Stimulated activated CD8-positive, alpha-beta memory T cell treated with anti-CD3 and anti-CD28 coated beads, Interleukin-15, amount 100 ng/mL, for 48 hours (primary cell): ENCODE measurements at regions not wholly inside any gene's neighbourhood (a gene's known extent, or its start where the extent isn't known, plus 50 kb on each side); places are given as distances from the start of the nearest gene placed in this dataset.

Experiments
- DNase-seq, 2 donors: peaks; one replicate each; pipeline ENCODE4 v3.0.0-alpha.2; 2020; ENCODE audit warnings: low read depth in 2 of 2

DNA sequence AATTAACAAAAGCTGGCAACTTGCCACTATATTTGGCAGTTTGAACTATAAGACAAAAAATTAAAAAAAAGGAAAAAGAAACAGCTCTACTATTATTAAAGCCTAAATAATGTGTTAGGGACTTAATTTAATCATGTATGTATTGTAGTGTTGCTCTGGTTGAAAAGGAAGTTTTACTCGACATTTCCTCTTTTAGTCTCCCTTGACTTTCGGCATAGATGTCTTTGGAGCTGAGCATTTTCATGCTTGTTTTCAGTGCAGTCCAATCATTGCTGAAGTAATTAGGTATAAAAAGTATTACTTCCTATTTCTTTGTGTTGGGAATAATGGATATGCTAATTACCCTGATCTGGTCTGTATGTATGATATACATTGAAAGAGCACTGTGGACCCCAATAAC lies 216.8 kb upstream of the KLF6 start:
- no peak for DNase-seq

DNA sequence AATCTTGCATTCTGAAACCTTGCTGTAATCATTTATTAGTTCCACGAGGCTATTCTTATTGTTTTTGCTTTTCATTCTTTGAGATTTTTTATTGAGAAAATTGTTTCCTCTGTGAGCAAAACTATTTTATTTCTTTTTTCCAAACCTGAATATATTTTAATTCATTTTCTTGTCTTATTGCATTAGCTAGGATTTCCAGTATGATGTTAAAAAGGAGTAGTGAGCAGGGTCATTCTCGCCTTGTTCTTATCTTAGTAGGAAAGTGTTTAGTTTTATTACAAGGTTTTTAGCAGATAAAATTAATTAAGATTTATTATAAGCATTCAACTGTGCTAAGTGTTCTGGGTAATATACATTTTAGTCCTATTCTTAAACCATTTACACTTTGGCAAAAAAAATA lies 214.6 kb upstream of the KLF6 start:
- DNase-seq, result no peak

DNA sequence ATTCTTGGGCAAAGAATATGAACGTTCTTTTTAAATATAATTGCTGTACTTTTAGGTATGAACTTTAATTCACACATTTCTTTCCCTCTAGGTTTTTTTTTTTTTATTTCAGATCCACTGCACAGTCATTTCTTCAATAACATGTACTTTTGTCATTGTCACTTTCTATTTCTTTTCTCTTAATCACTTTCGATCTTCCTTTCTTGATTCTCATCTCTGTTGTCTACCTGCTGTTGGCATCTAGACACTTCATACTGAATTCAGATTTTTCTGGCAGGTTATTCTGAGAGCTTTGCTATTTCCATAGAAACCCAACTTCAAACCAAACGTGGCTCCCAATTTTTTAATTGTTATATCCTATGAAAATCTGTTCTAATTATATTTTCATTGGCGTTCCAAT lies 211.7 kb upstream of the KLF6 start:
- DNase-seq, result no peak

DNA sequence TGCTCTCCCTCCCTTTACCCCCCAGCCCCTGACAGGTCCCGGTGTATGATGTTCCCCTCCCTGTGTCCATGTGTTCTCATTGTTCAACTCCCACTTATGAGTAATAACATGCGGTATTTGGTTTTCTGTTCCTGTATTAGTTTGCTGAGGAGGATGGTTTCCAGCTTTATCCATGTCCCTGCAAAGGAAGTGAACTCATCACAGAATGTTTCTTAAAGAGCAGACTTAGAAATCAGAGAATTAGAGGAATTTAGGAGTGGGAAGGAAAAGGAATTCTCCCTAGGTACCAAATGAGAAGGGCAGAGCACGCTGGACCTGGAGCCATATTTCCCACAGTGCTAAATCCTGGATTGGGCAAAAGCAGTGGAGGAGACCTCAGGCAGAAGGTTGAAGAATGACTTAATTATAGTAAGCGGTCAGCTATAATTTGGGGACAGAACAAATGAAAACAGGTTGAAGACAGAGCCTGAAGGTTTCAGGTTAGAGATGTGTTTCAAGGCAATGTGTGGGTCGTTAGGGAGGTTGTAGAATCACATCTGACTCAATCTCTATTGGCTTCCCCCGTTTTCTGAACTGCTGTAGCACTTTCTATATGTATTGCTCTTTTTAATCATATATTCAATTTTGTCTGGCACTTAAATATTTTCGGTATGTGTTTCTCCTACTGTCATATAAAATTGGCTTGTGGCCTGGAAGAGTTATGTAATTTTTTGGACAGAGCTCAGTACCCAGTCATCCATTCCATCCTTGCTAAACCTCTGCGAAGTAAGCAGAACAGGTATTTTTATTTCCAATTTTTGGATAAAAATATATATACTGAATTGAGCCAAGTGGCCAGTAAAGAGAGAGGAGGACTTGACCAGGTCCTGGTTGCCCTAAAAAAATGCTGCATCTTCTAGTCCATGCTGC lies 210.5 kb upstream of the KLF6 start:
- no peak for DNase-seq

DNA sequence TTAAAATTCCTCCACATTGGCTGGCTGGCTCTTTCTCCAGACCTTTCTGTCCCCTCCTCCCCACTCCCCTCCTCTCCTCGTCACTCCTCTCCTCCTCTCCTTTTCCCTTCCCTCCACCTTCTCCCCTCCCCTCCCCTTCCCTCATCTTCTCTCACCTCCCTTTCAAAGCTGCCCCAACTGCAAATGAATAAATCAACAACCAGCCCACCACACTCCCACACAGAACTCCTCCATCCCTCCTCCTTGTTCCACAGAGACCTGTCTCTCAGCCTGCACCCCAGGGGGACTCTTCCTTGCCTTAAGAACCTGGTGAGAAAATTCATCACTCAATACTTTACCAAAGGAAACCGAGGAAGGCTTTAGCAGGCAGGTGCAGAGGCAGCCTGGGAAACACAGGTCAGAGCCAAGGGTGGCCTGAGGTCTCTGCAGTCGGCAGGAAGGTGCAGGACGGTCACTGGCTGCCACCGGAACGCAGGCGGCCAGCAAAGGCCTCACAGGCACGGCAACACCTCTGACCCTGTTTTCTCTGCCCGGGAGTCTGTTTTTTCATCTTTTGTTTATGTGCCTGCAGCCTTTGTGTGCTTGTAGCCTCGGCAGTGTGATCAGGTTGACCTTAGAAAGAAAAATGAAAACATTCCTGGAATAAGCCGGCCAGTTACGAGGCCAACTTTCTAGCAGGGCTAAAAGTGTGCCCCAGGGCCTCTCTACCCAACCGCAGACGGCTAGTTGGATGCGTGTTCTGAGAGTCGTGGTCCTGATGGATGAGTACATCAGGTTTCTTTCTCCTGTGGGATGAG lies 207.6 kb upstream of the KLF6 start:
- no peak for DNase-seq

DNA sequence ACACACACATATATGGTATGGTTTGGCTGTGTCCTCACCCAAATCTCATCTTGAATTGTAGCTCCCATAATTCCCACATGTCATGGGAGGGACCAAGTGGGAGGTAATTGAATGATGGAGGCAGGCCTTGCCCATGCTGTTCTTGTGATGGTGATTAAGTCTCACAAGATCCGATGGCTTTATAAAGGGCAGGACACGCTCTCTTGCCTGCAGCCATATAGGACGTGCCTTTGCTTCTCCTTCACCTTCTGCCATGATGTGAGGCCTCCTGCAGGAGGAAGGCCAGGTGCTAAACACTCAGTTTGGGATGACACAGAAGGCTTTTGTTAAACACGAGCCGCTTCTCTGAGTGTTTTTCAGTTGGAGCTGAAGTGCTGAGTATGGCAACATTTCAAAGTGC lies 205.3 kb upstream of the KLF6 start:
- no peak for DNase-seq

DNA sequence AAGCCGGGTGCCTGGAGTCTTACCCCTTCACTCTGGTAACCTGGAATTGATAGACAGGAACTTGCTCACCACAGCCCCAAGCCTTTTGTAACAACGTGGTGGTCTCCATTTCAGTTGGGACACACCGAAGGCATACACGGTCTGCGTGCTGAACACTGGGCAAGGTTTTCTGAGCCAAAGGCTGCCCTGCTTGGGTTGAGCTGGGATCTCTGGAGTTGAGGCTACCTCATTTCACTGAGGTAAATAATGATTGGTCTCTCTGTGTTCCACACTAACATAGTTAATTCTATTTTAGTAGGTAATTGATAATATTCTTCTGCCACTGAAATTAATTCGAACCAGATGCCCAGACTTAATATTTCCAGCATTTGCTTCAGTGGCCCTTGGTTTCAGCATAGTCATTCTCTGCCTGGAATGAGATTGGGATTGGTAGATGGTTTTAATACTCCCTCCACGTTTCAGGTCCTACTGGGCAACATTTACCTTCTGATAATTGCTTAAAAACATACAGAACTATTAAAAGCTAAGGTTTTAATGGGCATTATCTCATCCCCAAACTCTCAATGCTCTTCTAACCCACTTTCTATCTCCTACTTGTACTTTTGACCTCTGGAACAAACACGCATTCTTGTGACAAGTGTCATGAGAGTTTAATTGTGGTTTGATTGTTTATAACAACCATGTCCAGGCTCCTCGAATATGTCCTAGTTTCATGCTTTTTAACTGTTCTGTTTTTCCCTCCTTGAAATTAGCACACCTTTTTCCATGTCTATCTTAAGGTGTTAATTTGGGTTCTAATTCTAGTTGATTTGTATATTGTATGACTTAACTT lies 202.3 kb upstream of the KLF6 start:
- no peak for DNase-seq

DNA sequence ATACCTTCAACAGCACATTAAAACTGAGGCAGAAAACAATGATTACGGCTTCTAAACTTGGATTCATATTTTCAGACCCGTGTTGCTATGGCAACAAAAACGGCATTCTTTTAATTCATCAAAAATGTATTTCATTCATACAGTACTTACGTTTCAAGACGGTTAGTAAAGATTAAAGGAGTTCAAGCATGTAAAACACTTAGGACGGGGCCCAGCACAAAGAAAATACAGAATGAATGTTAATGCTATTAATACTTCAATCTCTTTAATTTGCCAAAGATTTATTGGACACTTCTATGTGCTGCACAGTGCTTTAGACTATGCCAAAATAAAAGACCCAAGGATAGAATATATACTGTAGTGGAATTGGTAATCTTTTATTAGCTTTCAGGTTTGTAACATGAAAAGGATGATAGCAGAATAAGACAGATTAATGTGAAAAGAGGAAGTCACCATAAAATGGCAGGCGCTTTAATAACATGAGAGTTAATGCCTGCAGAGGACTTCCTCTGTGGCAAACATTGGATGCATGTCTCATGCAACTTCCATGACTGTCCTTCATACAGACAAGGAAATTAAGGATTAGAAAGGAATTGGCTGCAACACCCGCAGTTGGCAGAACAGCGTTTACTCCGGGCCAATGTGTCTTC lies 201.6 kb upstream of the KLF6 start:
- DNase-seq, result no peak

DNA sequence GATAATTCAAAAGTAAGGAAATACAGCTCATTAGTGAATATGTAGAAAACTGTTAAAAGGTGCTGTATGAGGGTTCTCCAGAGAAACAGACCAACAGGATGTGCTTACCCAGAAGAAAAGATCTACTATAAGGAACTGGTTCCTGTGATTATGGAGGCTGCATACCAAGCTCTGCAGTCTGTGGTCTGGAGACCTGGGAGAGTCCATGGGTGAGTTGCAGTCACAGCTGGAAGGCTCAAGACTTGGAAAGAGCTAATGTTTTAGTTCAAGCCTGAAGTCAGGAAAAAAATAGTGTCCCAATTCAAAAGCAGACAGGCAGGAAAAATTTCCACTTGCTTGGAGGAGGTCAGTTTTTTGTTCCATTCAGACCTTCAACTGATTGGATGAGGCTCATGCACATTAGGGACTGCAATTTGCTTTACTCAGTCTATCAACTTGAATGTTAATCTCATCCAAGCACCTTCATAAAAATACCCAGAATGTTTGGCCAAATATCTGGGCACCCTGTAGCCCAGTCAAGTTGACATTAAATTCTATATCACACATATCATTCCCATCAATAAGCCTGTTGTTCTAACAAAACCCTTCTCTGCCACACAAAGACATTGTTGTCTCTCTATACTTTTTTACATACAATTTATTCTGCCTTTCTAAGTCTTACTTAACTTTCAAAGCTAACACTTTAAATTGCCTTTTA lies 197.9 kb upstream of the KLF6 start:
- no peak for DNase-seq

DNA sequence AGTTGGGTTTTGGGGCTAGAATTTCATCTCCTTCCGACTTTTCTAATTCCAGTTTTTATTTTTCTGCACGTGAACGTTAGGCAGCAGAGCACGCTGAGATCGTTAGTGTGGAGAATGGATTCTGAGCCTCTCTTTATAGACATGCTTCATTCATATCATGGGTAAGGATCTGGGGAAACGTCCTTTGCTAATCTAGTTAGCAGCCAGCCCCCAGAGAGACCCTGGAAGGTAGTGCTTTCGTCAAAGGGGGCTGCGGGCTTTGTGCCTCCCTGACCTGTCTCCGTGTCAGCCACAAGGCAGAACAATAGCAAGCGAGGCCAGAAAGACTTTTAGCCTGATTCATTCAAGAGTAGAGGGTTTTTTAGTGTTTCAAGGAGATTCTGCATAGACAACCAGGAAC lies 196.3 kb upstream of the KLF6 start:
- no peak for DNase-seq

DNA sequence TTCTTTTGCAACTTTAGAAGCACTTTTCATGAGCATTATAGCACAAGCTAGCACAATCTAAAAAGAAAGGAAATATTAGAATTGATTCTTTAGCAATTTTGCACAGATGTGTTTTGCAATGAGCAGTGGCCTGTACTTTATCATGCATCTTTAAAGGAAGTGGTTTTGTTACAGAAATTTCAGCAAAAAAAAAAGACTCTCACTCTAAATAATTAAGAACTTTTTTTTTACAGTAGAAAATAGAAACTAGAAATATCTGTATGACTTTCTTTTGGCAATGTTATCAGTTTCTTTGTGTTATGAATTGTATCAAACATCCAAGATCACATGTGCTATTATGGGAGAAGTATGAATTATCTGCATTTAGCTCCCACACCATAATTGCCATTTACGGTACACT lies 195.7 kb upstream of the KLF6 start:
- DNase-seq, result no peak

DNA sequence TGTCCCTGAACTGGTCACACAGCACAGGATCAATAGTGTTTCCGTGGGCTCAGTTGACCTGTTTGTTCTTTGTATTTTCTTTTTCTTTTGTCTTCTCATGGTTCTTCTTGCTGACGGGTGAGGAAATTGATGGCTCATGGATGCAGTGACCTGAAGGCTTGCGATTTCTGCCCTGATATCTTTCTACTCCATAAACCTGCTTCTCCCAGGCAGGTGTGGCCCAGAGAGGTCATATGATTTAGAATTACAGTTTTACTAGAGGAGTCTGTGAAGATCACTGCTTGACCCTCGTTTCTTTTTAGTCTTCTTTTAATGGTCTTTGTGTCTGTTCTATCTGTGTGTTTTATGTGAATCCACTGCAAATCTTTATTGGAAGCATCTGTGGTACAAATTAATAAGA lies 195.1 kb upstream of the KLF6 start:
- no peak for DNase-seq

DNA sequence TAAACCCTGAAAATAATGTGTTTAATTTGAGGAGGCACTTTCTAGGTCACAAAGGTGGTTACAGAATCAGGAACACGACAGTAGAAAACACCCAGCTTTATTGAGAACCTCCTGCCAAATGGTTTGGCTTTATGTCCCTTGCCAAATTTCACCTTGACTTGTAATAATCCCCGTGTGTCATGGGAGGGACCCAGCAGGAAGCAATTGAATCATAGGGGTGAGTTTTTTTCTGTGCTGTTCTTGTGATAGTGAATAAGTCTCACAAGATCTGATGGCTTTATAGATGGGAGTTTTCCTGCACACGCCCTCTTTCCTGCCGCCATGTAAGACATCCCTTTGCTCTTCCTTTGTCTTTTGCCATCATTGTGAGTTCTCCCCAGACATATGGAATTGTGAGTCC lies 193.8 kb upstream of the KLF6 start:
- DNase-seq, result no peak

DNA sequence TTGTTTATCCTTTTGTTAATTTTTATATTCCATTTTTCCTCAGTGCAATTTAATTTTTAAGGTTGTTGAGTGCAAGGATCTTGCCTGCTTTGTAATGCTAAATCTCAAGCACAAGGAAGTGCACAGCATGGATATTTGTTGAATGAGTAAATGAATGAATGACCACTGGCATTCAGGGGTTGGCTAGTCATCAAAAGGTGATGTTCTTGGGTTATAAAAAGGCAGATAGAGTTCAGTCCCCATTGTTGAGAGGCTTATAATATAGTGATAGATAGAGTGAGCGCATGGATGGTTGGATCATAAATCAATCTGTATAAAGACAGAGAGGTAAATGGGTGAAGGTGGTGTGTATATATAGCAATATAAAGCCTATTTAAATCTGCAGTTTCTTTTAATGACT lies 193.2 kb upstream of the KLF6 start:
- DNase-seq, result no peak

DNA sequence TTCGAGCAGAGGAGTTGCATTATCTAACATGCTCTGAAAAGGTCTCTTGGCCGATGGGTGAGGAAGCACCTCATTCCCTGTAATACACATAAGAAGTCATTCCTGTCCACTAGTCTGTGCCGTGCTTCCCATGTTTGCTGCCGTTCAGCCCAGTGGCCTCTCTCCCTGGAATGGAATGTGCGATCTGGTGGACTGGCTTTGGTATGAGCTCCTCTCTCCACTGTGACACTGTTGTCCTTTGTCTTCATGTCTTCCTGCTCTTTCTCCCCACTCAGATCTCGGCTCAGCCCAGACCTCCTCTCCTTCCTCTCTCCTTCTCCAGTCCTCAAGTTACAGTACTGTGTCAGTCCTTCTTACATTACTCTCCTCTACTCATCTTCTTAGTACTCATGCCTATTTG lies 192.8 kb upstream of the KLF6 start:
- DNase-seq, result no peak

DNA sequence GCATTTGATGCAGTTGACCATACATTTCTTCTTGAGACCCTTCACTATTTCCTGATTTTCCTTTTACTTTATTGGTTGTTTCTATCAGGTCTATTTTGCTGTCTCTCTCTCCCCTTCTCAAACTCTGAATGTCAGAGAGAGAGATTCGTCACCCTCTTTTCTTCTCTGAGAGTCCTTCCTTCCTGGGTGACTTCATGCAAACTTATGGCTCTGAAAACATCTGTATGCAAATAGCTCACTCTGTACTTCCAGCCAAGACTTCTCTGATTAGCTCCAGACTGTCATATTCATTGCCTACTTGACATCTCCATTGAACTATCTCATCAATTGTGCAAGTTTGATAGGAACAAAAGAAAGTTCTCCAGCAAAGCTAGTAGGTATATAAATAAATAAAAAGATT lies 191.7 kb upstream of the KLF6 start:
- no peak for DNase-seq

DNA sequence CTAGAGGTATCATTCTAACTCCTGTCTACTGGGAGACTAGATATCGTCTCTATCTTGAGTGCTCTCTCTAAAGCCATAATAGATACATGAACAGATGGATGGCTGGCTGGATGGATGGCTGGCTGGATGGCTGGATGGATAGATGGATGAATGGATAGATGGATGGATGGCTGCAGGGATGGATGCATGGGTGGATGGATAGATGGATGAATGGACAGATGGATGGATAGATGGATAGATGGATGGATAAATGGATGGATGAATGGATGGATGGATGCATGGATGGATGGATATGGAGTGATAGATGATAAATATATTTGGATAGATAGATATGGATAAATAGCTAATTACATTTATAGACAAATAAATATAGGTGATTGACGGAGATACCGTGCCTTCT lies 191.2 kb upstream of the KLF6 start:
- DNase-seq, result no peak

DNA sequence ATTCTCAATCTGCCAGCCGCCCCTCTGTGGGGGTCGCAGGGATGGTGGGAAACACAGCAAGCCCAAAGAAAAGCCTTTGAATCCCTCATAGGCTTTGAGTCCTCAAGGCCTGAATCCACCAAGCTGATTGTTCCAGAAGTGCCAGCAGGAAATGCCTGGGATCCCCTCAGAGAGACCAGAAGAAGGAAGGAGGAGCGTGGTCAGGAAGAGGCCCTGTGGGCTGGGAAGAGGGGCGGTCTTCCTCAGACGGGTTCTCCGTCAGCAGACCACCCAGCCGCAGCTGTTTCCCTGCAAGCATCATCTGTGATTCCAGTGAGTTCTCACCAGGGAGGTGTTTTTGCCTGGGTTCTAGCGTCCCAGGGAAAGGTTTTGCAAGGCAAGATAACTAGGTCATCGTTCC lies 190.0 kb upstream of the KLF6 start:
- DNase-seq, result no peak

DNA sequence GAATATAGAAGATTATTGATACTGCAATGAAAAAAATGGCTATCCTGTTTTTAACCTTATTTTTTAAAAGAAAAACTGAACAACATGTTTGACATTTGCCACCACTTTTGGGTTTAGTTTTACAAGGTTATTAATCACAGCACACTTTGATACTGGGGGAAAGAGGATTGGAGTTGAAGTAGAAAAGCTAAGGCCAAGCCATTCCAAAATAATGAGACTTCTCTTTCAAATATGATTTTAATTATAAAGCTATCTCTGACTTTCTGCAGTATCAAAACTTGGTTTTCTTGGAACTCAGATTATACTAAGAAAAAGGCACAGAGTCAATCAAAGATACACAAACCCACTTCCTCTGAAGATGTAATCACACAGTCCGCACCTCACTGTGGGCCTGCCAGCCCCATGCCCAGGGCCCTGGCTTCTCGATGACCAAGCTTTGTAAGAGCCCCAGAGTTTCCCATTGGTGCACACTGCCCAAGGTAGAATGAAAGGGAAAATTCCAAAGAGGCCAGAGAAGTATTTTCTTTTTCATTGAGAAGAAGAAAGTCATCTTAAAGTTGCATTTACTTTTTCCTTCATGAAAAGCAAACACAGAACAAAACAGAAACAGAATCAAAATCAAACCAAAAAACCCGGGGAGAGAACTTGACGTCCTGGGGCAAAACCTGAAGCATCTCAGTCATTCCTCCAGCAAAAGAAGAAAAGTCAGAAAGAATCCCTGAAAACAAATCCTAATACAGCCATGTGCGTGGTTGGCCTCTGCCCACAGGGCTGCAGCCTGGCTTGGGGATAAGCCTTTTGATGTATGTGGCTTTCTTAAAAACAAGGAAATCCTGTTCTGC lies 187.7 kb upstream of the KLF6 start:
- peak in 1 of 2 donors; percentile 34 for DNase-seq

DNA sequence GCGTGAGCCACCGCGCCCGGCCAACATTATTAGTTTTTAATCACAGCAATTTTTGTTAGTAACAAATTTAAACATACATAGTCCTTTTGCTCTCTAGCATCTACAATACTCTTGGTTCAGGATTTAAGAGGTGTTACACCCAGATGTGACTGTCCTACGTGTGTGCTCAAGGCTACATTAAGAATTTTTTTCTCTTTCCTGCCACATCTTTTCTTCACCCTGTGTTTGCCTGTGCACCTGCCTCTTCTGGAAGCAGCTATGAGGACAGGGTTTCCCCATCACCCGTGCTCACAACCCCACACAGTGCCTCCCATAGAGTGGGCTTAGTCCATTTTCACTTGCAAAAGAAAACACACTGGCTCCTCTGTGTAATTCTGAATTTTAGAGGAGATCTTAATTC lies 186.7 kb upstream of the KLF6 start:
- DNase-seq, result no peak
